Stromal cell of bone marrow (primary cell): ENCODE measurements at regions not wholly inside any gene's neighbourhood (a gene's known extent, or its start where the extent isn't known, plus 50 kb on each side); places are given as distances from the start of the nearest gene placed in this dataset.
A peak's percentile ranks its signal among the peaks of the same experiment; 100 is the strongest.
"Not testable (repeated sequence)": the region's sequence is repeated elsewhere in the genome, so short reads cannot be mapped to it uniquely, and the experiment has no call there.

Experiments
- DNase-seq: peaks from one replicate; pipeline ENCODE4 v3.0.0-alpha.2; 2012; ENCODE audit warnings: low read depth

GRCh38 chr17:36846410-36847292 is 90.6 kb upstream of the LHX1 start:
- DNase-seq, result no peak

- no peak for DNase-seq
Observed at GRCh38 chr17:36848008-36848902, 89.0 kb upstream of the LHX1 start.

GRCh38 chr17:36849020-36849419 is 88.3 kb upstream of the LHX1 start:
- not testable (repeated sequence) for DNase-seq

GRCh38 chr17:36849871-36850348 is 87.4 kb upstream of the LHX1 start:
- DNase-seq, result peak; percentile 25

- DNase-seq, result peak; percentile 21
Observed at GRCh38 chr17:36850790-36851189, 86.5 kb upstream of the LHX1 start.

GRCh38 chr17:36851250-36851649 is 86.0 kb upstream of the LHX1 start:
- DNase-seq, result no peak

- not testable (repeated sequence) for DNase-seq
Observed at GRCh38 chr17:36852478-36852877, 84.8 kb upstream of the LHX1 start.

GRCh38 chr17:36854982-36855381 is 82.3 kb upstream of the LHX1 start:
- DNase-seq, result no peak

GRCh38 chr17:36855459-36855858 is 81.8 kb upstream of the LHX1 start:
- no peak for DNase-seq

- no peak for DNase-seq
Observed at GRCh38 chr17:36856222-36856621, 81.1 kb upstream of the LHX1 start.

GRCh38 chr17:36856903-36857381 is 80.3 kb upstream of the LHX1 start:
- no peak for DNase-seq

GRCh38 chr17:36857698-36858097 is 79.6 kb upstream of the LHX1 start:
- DNase-seq, result no peak

- no peak for DNase-seq
Observed at GRCh38 chr17:36858119-36859002, 78.9 kb upstream of the LHX1 start.

GRCh38 chr17:36859003-36859300 is 78.3 kb upstream of the LHX1 start:
- no peak for DNase-seq

GRCh38 chr17:36859706-36860105 is 77.6 kb upstream of the LHX1 start:
- no peak for DNase-seq

GRCh38 chr17:36861531-36861930 is 75.7 kb upstream of the LHX1 start:
- no peak for DNase-seq

GRCh38 chr17:36862116-36862920 is 75.0 kb upstream of the LHX1 start:
- no peak for DNase-seq

- no peak for DNase-seq
Observed at GRCh38 chr17:36863131-36863530, 74.1 kb upstream of the LHX1 start.

- no peak for DNase-seq
Observed at GRCh38 chr17:36863676-36864612, 73.3 kb upstream of the LHX1 start.
